Right lobe of liver (tissue), 6 donors: ENCODE measurements at regions not wholly inside any gene's neighbourhood (a gene's known extent, or its start where the extent isn't known, plus 50 kb on each side); places are given as distances from the start of the nearest gene placed in this dataset.

ENCODE experiments used
- ATAC-seq, 4 donors: fragments of 200-7000 bp; cut with Tn5 transposase; one replicate each; pipeline ENCODE4 v1.9.1; 2020; ENCODE audit warnings: mild to moderate bottlenecking in 4 of 4, moderate library complexity in 4 of 4
- DNase-seq, 3 donors: peaks; one replicate each; pipeline ENCODE4 v3.0.0-alpha.2; 2020
- H3K27ac ChIP-seq, 3 donors: fragments of 200-600 bp; one replicate each; pipeline ENCODE4 v1.8.0; 2022
- H3K27me3 ChIP-seq, 2 donors: fragments of 200-600 bp; one replicate each; pipeline ENCODE4 v1.8.0; 2022
- H3K36me3 ChIP-seq, 4 donors: fragments of 200-600 bp; sonication (generic) in 1 of 4; one replicate each; pipeline versions ENCODE4 v1.5.1 to v1.8.0; 2017 to 2022; ENCODE audit warnings: control low read depth in 1 of 4
- H3K4me1 ChIP-seq, 4 donors: fragments of 200-600 bp; sonication (generic) in 1 of 4; one replicate each; pipeline versions ENCODE4 v1.5.1 to v1.8.0; 2017 to 2022; ENCODE audit warnings: control low read depth in 1 of 4
- H3K4me3 ChIP-seq, 3 donors: fragments of 200-600 bp; one replicate each; pipeline ENCODE4 v1.8.0; 2022
- H3K9me3 ChIP-seq, 4 donors: fragments of 200-600 bp; sonication (generic) in 1 of 4; one replicate each; pipeline versions ENCODE4 v1.5.1 to v1.8.0; 2017 to 2022; ENCODE audit warnings: control low read depth in 1 of 4
- POLR2A ChIP-seq: fragments of 450-650 bp; IDR thresholded peaks from one replicate; pipeline ENCODE4 v1.6.1; 2017; ENCODE audit warnings: antibody characterized with exemption, mild to moderate bottlenecking
- WGBS: methylation state at CpG from one replicate; pipeline ENCODE4 v1.1.6; 2018; ENCODE audit warnings: low coverage, low lambda C conversion rate; ENCODE audit not compliant: insufficient coverage; ENCODE audit errors: missing lambda C conversion rate; 5-methylcytosine and 5-hydroxymethylcytosine counted together
- intact Hi-C, 2 donors: fragments of 100-400 bp; cut with DNase I; formaldehyde crosslinking; loops; one replicate each; pipeline versions ENCODE4 v1.11.2 to v1.14.1; 2022
- TF ChIP-seq, protein P1 (sequence below), 4 donors: fragments of 200-600 bp in 3 of 4; fragments of 450-650 bp in 1 of 4; IDR thresholded peaks; one replicate each; pipeline versions ENCODE4 v1.5.1 to v1.8.0; 2016 to 2022; ENCODE audit warnings: antibody characterized with exemption in 4 of 4, mild to moderate bottlenecking in 2 of 4
- donor health status: DM: no; HTN: yes; CAD: no.
- donor health status: DM: no; HTN: no; CAD: no.
- donor health status: DM: no; HTN: no; CAD: no.
- donor health status: DM: no; HTN: yes; CAD: no.
- donor health status: DM: no; HTN: yes; CAD: no.

DNA sequence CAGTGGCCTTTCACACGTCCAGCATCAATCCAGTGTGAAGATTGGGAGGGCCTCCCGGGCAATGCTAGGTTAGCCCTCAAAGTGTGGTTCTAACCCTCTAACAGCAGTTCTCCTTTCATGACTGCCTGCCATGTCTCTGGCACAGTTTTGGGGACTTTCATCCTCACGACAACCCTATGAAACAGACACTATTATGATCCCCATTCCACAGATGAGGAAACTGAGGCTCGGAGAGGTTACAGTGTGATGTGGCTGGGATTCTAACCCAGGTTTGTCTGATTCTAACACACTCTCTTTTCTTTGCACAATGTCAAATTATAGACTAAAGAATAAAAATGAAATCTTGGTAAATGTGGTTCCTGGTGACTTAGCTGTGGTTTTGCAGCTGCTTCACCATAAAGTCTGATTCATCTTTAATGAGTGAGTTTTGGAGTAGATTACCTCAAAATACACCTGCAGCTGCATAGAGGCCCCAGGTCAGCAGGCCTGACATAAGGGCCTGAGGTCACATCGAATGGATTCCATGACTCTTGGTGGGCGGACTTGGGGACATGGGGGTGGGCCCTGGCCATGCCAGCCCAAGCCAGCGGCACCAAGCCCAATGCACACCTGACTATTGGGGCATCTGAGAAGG is 214.4 kb downstream of the GLI2 start:
- DNase-seq = no peak
- TF ChIP-seq, protein P1, sequence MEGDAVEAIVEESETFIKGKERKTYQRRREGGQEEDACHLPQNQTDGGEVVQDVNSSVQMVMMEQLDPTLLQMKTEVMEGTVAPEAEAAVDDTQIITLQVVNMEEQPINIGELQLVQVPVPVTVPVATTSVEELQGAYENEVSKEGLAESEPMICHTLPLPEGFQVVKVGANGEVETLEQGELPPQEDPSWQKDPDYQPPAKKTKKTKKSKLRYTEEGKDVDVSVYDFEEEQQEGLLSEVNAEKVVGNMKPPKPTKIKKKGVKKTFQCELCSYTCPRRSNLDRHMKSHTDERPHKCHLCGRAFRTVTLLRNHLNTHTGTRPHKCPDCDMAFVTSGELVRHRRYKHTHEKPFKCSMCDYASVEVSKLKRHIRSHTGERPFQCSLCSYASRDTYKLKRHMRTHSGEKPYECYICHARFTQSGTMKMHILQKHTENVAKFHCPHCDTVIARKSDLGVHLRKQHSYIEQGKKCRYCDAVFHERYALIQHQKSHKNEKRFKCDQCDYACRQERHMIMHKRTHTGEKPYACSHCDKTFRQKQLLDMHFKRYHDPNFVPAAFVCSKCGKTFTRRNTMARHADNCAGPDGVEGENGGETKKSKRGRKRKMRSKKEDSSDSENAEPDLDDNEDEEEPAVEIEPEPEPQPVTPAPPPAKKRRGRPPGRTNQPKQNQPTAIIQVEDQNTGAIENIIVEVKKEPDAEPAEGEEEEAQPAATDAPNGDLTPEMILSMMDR (IDR thresholded peaks at IDR 0.05) = no peak
- no peak for TF ChIP-seq POLR2A
- H3K9me3 ChIP-seq = no peaks in the 10 kb centered on the region
- H3K4me3 ChIP-seq = no peak overlapping the region
- H3K27me3 ChIP-seq = no peaks in the 10 kb centered on the region
- no peak for ATAC-seq
- intact Hi-C loops = no loop called here
- no peaks in the 10 kb centered on the region for H3K4me1 ChIP-seq
- WGBS = 65% methylated on average over 4 of the region's 7 CpGs
- no peaks in the 10 kb centered on the region for H3K36me3 ChIP-seq
- no peak overlapping the region for H3K27ac ChIP-seq

DNA sequence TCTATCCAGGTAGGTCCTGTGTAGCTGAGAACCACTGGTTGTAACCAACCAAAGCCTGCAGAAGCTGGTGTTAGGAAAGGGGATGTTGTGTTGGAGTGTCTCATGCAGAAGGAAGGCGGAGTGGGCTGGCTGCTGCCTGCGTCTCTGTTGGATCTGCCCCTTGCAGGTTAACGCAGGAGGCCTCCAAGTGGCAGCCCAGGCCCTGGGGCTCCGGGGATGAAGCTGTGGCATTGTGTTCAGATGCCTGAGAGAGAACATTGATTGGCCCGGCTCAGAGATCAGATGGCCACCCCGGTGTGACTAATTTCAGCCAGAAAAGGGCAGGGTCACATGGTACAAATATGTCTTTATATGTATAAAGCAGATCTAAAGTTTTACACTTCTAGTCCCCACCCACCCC is 216.0 kb downstream of the GLI2 start:
- Histone ChIP-seq H3K4me1 (no peaks in the 10 kb centered on the region), H3K27ac (no peak overlapping the region), H3K36me3 (no peaks in the 10 kb centered on the region), H3K27me3 (no peaks in the 10 kb centered on the region), H3K4me3 (no peak overlapping the region), H3K9me3 (no peaks in the 10 kb centered on the region)
- intact Hi-C loops = no loop called here
- TF ChIP-seq, protein P1 (IDR thresholded peaks at IDR 0.05) = no peak
- no peak for TF ChIP-seq POLR2A
- ATAC-seq (no peak), DNase-seq (no peak)
- 80% methylated on average over 4 of the region's 6 CpGs for WGBS

DNA sequence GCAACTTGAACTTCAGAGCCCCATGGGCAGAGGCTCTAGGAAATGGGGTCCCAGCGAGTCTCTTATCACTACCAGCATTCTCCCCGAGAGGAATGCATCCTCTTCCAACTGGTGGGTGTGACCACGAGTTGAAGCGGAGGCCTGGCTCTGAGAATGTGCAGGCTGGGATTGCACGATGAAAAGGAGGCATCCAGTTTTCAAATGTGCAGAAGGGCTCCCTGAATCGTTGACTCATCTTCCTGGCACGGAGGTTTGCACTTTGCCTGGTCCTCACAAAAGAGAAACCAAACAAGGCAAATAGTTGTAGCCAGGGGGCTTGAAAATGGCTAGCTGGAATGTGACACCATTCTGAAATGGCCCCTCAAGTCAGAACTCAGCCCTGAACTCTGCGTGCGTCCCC is 216.7 kb downstream of the GLI2 start:
- Histone ChIP-seq H3K27ac (no peak overlapping the region), H3K36me3 (no peaks in the 10 kb centered on the region), H3K27me3 (no peaks in the 10 kb centered on the region), H3K4me3 (no peak overlapping the region), H3K9me3 (no peaks in the 10 kb centered on the region), H3K4me1 (no peaks in the 10 kb centered on the region)
- ATAC-seq (no peak), DNase-seq (no peak)
- WGBS = 77% methylated on average over 4 of the region's 9 CpGs
- intact Hi-C loops = no loop called here
- TF ChIP-seq POLR2A = no peak
- TF ChIP-seq, protein P1 (IDR thresholded peaks at IDR 0.05) = no peak

DNA sequence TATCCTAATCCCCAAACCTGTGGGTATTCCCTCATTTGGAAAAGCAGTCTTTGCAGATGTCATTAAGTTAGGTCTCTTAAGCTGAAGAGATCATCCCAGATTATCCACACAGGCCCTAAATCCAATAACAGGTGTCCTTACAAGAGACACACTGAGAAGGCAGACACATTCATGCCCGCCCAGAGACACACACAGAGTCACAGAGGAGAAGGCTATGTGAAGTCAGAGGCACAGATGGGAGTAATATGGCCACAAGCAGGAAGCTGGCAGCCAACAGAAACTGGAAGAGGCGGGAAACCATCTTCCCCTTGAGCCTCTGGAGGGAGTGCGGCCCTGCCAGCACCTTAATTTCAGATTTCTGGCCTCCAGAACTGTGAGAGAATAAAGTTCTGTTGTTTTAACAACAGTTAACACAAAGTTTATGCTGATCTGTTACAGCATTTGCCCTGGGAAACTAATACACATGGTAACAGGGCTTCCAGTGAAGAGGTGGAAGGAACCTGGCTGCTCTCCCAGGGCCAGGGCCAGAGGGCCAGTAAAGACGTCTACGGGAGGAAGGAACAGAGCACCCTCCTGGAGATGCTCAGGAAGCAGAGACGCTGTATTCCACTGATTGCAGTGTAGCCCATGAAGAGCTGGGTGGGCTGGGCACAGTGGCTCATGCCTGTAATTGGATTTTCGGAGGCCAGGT is 217.5 kb downstream of the GLI2 start:
- Histone ChIP-seq H3K4me1 (no peaks in the 10 kb centered on the region), H3K9me3 (no peaks in the 10 kb centered on the region), H3K36me3 (no peaks in the 10 kb centered on the region), H3K4me3 (no peak overlapping the region), H3K27me3 (no peaks in the 10 kb centered on the region), H3K27ac (no peak overlapping the region)
- ATAC-seq (no peak), DNase-seq (no peak)
- 67% methylated on average over 7 of the region's 7 CpGs for WGBS
- no peak for TF ChIP-seq POLR2A
- TF ChIP-seq, protein P1 (IDR thresholded peaks at IDR 0.05) = no peak
- intact Hi-C loops = no loop called here
